ENCODE measurements at regions not wholly inside any gene's neighbourhood (a gene's known extent, or its start where the extent isn't known, plus 50 kb on each side); places are given as distances from the start of the nearest gene placed in this dataset.

DNA sequence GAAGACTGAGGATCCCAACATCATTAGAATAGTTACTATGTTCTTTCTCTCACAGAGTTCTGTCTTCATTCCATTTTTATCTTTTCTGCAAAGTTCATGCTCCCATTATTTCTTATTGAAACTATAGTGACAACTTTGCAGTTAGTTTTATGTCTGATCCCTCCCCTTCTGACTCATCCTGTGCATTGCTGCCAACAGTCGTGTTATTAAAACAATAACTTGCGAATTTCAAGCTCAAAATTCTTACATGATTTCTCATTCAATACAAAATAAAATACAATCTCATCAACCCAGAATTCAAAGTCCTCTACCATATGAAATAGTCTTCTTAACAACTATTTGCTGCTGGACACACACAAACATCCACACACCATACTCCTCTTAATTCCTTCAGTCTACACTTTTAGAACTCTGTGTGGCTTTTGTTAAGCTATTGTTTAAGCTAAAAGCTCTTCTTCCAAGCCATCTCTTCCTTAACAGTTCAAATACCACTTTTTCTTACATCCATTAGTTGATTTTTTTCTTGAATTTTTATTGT, 261.4 kb upstream of the IRAK1BP1 start:
- CTCF ChIA-PET (ENCODE audit: low intra/inter-chr PET ratio, low total read pairs), result no interaction called here
- no peaks in the 10 kb centered on the region for H4K20me1 ChIP-seq (ENCODE audit: insufficient read depth, low read length)
- H3K4me3 ChIP-seq (replicated peaks in 1 of 3; ENCODE audit: insufficient read depth in 1 of 3, low read depth in 2 of 3, low read length in 3 of 3), result no peak overlapping the region
- BruUV-seq (replicated peaks), result no TSS peak
- H3K4me2 ChIP-seq (ENCODE audit: low read depth, low read length), result no peak overlapping the region
- no peak overlapping the region for H3K27ac ChIP-seq (ENCODE audit: extremely low read length, insufficient read depth, low read length)
- no peak overlapping the region for H2AFZ ChIP-seq (ENCODE audit: low read length)
- POLR2A ChIA-PET, result no interaction called here
- H3K9me3 ChIP-seq (ENCODE audit: low read length), result no peaks in the 10 kb centered on the region
- no peaks in the 10 kb centered on the region for H3K36me3 ChIP-seq (replicated peaks in 1 of 2; ENCODE audit: control insufficient read depth in 1 of 2, insufficient read depth in 2 of 2, low read length in 2 of 2)
- in situ Hi-C loops (cut with HindIII; ENCODE audit: extremely low pct_ligation_motif_present, low pct_unique_long_range_greater_than_20kb), result no loop called here
- H3K79me2 ChIP-seq (ENCODE audit: insufficient read depth, low read length), result no peaks in the 10 kb centered on the region
- DNase-seq (ENCODE audit: low spot score), result no peak
- 1% methylated on average over 2 of the region's 2 CpGs for WGBS (ENCODE audit: low lambda C conversion rate)
- no peak for ATAC-seq
- no peak overlapping the region for H3K9ac ChIP-seq (ENCODE audit: insufficient read depth, low read depth, low read length)
- no peak for FAIRE-seq
- H3K4me1 ChIP-seq (ENCODE audit: insufficient read depth, low read length), result no peaks in the 10 kb centered on the region
- no peaks in the 10 kb centered on the region for H3K27me3 ChIP-seq (ENCODE audit: control insufficient read depth in 1 of 2, insufficient read depth in 2 of 2, low read length in 2 of 2)
- intact Hi-C loops (cut with micrococcal nuclease; ENCODE audit: unreplicated experiment), result no loop called here
- TF ChIP-seq MED13 (CRISPR knock-in tag; IDR thresholded peaks at IDR 0.05) (no peak), CCDC6 (CRISPR knock-in tag; IDR thresholded peaks at IDR 0.05) (no peak), ZNF879 (CRISPR knock-in tag; IDR thresholded peaks at IDR 0.05) (no peak), BRD4 (CRISPR knock-in tag; IDR thresholded peaks at IDR 0.05) (no peak), HOXA5 (CRISPR knock-in tag; IDR thresholded peaks at IDR 0.05) (no peak), PHF20 (CRISPR knock-in tag; IDR thresholded peaks at IDR 0.05) (no peak), ZNF101 (CRISPR knock-in tag; IDR thresholded peaks at IDR 0.05; ENCODE audit: borderline replicate concordance, low read depth) (no peak), ATM (IDR thresholded peaks at IDR 0.05; ENCODE audit: borderline replicate concordance) (no peak), XRCC5 (optimal IDR thresholded peaks at IDR 0.05; ENCODE audit: low read length) (no peak)
- TF ChIP-seq, protein P1, sequence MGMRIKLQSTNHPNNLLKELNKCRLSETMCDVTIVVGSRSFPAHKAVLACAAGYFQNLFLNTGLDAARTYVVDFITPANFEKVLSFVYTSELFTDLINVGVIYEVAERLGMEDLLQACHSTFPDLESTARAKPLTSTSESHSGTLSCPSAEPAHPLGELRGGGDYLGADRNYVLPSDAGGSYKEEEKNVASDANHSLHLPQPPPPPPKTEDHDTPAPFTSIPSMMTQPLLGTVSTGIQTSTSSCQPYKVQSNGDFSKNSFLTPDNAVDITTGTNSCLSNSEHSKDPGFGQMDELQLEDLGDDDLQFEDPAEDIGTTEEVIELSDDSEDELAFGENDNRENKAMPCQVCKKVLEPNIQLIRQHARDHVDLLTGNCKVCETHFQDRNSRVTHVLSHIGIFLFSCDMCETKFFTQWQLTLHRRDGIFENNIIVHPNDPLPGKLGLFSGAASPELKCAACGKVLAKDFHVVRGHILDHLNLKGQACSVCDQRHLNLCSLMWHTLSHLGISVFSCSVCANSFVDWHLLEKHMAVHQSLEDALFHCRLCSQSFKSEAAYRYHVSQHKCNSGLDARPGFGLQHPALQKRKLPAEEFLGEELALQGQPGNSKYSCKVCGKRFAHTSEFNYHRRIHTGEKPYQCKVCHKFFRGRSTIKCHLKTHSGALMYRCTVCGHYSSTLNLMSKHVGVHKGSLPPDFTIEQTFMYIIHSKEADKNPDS (CRISPR knock-in tag; IDR thresholded peaks at IDR 0.05), result no peak
- TF ChIP-seq, protein P2, sequence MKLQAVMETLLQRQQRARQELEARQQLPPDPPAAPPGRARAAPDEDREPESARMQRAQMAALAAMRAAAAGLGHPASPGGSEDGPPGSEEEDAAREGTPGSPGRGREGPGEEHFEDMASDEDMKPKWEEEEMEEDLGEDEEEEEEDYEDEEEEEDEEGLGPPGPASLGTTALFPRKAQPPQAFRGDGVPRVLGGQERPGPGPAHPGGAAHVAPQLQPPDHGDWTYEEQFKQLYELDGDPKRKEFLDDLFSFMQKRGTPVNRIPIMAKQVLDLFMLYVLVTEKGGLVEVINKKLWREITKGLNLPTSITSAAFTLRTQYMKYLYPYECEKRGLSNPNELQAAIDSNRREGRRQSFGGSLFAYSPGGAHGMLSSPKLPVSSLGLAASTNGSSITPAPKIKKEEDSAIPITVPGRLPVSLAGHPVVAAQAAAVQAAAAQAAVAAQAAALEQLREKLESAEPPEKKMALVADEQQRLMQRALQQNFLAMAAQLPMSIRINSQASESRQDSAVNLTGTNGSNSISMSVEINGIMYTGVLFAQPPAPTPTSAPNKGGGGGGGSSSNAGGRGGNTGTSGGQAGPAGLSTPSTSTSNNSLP (IDR thresholded peaks at IDR 0.05; ENCODE audit: low read depth, low read length), result no peak
- TF ChIP-seq, protein P3, sequence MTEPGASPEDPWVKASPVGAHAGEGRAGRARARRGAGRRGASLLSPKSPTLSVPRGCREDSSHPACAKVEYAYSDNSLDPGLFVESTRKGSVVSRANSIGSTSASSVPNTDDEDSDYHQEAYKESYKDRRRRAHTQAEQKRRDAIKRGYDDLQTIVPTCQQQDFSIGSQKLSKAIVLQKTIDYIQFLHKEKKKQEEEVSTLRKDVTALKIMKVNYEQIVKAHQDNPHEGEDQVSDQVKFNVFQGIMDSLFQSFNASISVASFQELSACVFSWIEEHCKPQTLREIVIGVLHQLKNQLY (CRISPR knock-in tag; IDR thresholded peaks at IDR 0.05), result no peak
- TF ChIP-seq, protein P4, sequence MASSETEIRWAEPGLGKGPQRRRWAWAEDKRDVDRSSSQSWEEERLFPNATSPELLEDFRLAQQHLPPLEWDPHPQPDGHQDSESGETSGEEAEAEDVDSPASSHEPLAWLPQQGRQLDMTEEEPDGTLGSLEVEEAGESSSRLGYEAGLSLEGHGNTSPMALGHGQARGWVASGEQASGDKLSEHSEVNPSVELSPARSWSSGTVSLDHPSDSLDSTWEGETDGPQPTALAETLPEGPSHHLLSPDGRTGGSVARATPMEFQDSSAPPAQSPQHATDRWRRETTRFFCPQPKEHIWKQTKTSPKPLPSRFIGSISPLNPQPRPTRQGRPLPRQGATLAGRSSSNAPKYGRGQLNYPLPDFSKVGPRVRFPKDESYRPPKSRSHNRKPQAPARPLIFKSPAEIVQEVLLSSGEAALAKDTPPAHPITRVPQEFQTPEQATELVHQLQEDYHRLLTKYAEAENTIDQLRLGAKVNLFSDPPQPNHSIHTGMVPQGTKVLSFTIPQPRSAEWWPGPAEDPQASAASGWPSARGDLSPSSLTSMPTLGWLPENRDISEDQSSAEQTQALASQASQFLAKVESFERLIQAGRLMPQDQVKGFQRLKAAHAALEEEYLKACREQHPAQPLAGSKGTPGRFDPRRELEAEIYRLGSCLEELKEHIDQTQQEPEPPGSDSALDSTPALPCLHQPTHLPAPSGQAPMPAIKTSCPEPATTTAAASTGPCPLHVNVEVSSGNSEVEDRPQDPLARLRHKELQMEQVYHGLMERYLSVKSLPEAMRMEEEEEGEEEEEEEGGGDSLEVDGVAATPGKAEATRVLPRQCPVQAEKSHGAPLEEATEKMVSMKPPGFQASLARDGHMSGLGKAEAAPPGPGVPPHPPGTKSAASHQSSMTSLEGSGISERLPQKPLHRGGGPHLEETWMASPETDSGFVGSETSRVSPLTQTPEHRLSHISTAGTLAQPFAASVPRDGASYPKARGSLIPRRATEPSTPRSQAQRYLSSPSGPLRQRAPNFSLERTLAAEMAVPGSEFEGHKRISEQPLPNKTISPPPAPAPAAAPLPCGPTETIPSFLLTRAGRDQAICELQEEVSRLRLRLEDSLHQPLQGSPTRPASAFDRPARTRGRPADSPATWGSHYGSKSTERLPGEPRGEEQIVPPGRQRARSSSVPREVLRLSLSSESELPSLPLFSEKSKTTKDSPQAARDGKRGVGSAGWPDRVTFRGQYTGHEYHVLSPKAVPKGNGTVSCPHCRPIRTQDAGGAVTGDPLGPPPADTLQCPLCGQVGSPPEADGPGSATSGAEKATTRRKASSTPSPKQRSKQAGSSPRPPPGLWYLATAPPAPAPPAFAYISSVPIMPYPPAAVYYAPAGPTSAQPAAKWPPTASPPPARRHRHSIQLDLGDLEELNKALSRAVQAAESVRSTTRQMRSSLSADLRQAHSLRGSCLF (CRISPR knock-in tag; IDR thresholded peaks at IDR 0.05; ENCODE audit: borderline replicate concordance), result no peak
- TF ChIP-seq, protein P5, sequence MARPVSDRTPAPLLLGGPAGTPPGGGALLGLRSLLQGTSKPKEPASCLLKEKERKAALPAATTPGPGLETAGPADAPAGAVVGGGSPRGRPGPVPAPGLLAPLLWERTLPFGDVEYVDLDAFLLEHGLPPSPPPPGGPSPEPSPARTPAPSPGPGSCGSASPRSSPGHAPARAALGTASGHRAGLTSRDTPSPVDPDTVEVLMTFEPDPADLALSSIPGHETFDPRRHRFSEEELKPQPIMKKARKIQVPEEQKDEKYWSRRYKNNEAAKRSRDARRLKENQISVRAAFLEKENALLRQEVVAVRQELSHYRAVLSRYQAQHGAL (CRISPR knock-in tag; IDR thresholded peaks at IDR 0.05; ENCODE audit: not compliant biosample characterization), result no peak
